ENCODE measurements at regions not wholly inside any gene's neighbourhood (a gene's known extent, or its start where the extent isn't known, plus 50 kb on each side); places are given as distances from the start of the nearest gene placed in this dataset.

DNA sequence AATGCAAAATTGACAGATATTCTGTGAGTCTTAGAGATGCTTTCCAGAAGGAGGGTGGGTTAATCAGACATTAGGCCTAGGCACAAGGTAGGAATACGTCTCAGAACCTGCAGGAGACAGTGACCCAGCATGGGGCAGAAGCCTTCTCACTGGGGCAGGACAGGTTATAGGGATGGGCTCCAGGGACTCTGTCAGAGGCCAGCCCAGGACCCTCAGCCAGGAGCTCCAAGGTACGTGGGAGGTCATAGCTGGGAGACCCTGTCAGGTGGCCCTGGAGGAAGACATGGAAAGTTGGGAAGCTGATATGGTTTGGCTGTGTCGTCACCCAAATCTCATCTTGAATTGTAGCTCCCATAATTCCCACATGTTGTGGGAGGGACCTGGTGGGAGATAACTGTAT, 450.4 kb downstream of the GADD45G start:
- no peak overlapping the region for H3K4me3 ChIP-seq (ENCODE audit: low read length)
- no peak for DNase-seq
- Mint-ChIP-seq H3K27ac (no peak overlapping the region), H3K9me3 (no peaks in the 10 kb centered on the region), H3K27me3 (peaks cover 35% of the 10 kb centered on the region), H3K4me3 (no peak overlapping the region), H3K36me3 (ENCODE audit: low read depth) (no peaks in the 10 kb centered on the region), H3K4me1 (ENCODE audit: low read depth) (no peaks in the 10 kb centered on the region)
- peaks cover 3 to 7% of the 10 kb centered on the region in 2 experiments for H3K27me3 ChIP-seq (ENCODE audit: control insufficient read depth in 1 of 2, insufficient read depth in 2 of 2, low read length in 2 of 2)
- intact Hi-C loops (cut with DNase I, micrococcal nuclease) = no loop called here
- H3K27ac ChIP-seq (ENCODE audit: low read depth in 1 of 2, low read length in 2 of 2) = no peak overlapping the region
- CTCF ChIA-PET = no interaction called here
- ATAC-seq (ENCODE audit: poor library complexity) = no peak
- H3K9me3 ChIP-seq (ENCODE audit: control insufficient read depth in 1 of 2, insufficient read depth in 1 of 2, low read length in 2 of 2) = no peaks in the 10 kb centered on the region
- no peaks in the 10 kb centered on the region for H3K36me3 ChIP-seq (ENCODE audit: insufficient read depth, low read length)
- no peaks in the 10 kb centered on the region for H3K4me1 ChIP-seq (ENCODE audit: insufficient read depth, low read length)
- POLR2A ChIA-PET = no interaction called here
- TF ChIP-seq, protein P1, sequence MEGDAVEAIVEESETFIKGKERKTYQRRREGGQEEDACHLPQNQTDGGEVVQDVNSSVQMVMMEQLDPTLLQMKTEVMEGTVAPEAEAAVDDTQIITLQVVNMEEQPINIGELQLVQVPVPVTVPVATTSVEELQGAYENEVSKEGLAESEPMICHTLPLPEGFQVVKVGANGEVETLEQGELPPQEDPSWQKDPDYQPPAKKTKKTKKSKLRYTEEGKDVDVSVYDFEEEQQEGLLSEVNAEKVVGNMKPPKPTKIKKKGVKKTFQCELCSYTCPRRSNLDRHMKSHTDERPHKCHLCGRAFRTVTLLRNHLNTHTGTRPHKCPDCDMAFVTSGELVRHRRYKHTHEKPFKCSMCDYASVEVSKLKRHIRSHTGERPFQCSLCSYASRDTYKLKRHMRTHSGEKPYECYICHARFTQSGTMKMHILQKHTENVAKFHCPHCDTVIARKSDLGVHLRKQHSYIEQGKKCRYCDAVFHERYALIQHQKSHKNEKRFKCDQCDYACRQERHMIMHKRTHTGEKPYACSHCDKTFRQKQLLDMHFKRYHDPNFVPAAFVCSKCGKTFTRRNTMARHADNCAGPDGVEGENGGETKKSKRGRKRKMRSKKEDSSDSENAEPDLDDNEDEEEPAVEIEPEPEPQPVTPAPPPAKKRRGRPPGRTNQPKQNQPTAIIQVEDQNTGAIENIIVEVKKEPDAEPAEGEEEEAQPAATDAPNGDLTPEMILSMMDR (IDR thresholded peaks at IDR 0.05) = no peak

DNA sequence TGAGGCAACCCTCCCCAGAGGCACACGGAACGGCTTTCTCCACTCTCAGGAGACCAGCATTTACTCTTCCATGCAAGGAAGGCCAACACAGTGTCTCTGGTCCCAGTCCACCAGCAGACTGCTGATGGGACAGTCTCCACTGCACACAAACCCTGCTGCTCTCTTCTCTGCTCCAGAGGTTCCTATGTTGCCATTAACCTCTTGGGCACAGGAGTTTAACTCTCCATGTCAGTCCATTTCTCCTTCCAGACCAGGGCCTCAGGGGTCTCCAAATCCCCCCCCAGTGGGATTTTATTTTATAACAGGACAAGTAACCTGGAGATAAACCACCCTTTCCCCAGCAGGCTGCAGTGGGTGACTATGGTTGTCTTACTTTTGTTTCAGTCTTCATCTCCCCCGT, 452.5 kb downstream of the GADD45G start:
- H3K4me3 ChIP-seq (ENCODE audit: low read length) = no peak overlapping the region
- H3K27me3 ChIP-seq (ENCODE audit: control insufficient read depth in 1 of 2, insufficient read depth in 2 of 2, low read length in 2 of 2) = peaks cover 3 to 7% of the 10 kb centered on the region in 2 experiments
- DNase-seq (no peak), ATAC-seq (ENCODE audit: poor library complexity) (no peak)
- Mint-ChIP-seq H3K4me3 (no peak overlapping the region), H3K9me3 (no peaks in the 10 kb centered on the region), H3K4me1 (ENCODE audit: low read depth) (no peaks in the 10 kb centered on the region), H3K36me3 (ENCODE audit: low read depth) (no peaks in the 10 kb centered on the region), H3K27ac (no peak overlapping the region), H3K27me3 (peaks cover 35% of the 10 kb centered on the region)
- ChIA-PET CTCF (no interaction called here), POLR2A (no interaction called here)
- TF ChIP-seq, protein P1 (IDR thresholded peaks at IDR 0.05) = no peak
- intact Hi-C loops (cut with DNase I, micrococcal nuclease) = no loop called here
- no peaks in the 10 kb centered on the region for H3K4me1 ChIP-seq (ENCODE audit: insufficient read depth, low read length)
- no peak overlapping the region for H3K27ac ChIP-seq (ENCODE audit: low read depth in 1 of 2, low read length in 2 of 2)
- H3K36me3 ChIP-seq (ENCODE audit: insufficient read depth, low read length) = no peaks in the 10 kb centered on the region
- H3K9me3 ChIP-seq (ENCODE audit: control insufficient read depth in 1 of 2, insufficient read depth in 1 of 2, low read length in 2 of 2) = no peaks in the 10 kb centered on the region

DNA sequence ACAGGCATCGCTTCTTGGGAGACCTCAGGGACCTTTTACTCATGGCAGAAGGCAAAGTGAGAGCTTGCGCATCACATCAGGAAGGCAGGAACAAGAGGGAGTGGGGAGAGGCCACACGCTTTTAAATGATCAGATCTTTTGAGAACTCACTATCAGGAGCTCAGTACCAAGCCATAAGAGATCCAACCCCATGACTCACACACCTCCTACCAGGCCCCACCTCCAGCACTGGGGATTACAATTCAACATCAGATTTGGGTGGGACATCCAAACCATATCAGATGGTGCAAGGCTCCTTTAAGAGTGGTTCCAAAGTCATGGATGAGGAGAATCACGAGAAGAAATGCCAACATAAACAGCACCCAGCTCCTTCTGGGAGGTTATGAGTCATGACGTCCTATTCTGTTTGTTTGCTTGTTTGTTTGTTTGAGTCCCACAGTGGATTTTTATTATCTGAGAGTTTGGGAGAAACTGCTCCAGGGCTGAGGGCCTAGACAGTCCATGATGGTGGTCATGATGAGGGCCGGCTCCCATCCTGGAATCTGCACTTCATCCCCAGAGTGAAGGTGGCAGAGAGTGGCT, 453.5 kb downstream of the GADD45G start:
- POLR2A ChIA-PET = no interaction called here
- H3K9me3 ChIP-seq (ENCODE audit: control insufficient read depth in 1 of 2, insufficient read depth in 1 of 2, low read length in 2 of 2) = no peaks in the 10 kb centered on the region
- H3K27ac ChIP-seq (ENCODE audit: low read depth in 1 of 2, low read length in 2 of 2) = no peak overlapping the region
- intact Hi-C loops (cut with DNase I, micrococcal nuclease) = no loop called here
- DNase-seq (no peak), ATAC-seq (ENCODE audit: poor library complexity) (no peak)
- TF ChIP-seq, protein P1 (IDR thresholded peaks at IDR 0.05) = no peak
- H3K27me3 ChIP-seq (ENCODE audit: control insufficient read depth in 1 of 2, insufficient read depth in 2 of 2, low read length in 2 of 2) = peaks cover 3 to 7% of the 10 kb centered on the region in 2 experiments
- Mint-ChIP-seq H3K4me1 (ENCODE audit: low read depth) (no peaks in the 10 kb centered on the region), H3K9me3 (no peaks in the 10 kb centered on the region), H3K4me3 (no peak overlapping the region), H3K27me3 (peaks cover 32% of the 10 kb centered on the region), H3K27ac (no peak overlapping the region), H3K36me3 (ENCODE audit: low read depth) (no peaks in the 10 kb centered on the region)
- no peaks in the 10 kb centered on the region for H3K36me3 ChIP-seq (ENCODE audit: insufficient read depth, low read length)
- no peaks in the 10 kb centered on the region for H3K4me1 ChIP-seq (ENCODE audit: insufficient read depth, low read length)
- no peak overlapping the region for H3K4me3 ChIP-seq (ENCODE audit: low read length)
- CTCF ChIA-PET = no interaction called here

Measured in CD4-positive, alpha-beta T cell (primary cell).